ENCODE measurements at regions not wholly inside any gene's neighbourhood (a gene's known extent, or its start where the extent isn't known, plus 50 kb on each side); places are given as distances from the start of the nearest gene placed in this dataset.

GRCh38 chr1:101452825-101453224 is 216.0 kb downstream of the S1PR1 start:
- no peak for DNase-seq (ENCODE audit: insufficient read length, low spot score)
- TF ChIP-seq CTCF (IDR thresholded peaks at IDR 0.05; ENCODE audit: insufficient read depth, missing control alignments) = no peak
- FAIRE-seq = no peak

GRCh38 chr1:101453844-101454243 is 217.0 kb downstream of the S1PR1 start:
- TF ChIP-seq CTCF (IDR thresholded peaks at IDR 0.05; ENCODE audit: insufficient read depth, missing control alignments) = no peak
- no peak for FAIRE-seq
- DNase-seq (ENCODE audit: insufficient read length, low spot score) = no peak

GRCh38 chr1:101455166-101455565 is 218.3 kb downstream of the S1PR1 start:
- no peak for DNase-seq (ENCODE audit: insufficient read length, low spot score)
- no peak for FAIRE-seq
- TF ChIP-seq CTCF (IDR thresholded peaks at IDR 0.05; ENCODE audit: insufficient read depth, missing control alignments) = no peak

GRCh38 chr1:101460739-101461138 is 223.9 kb downstream of the S1PR1 start:
- TF ChIP-seq CTCF (IDR thresholded peaks at IDR 0.05; ENCODE audit: insufficient read depth, missing control alignments) = no peak
- no peak for DNase-seq (ENCODE audit: insufficient read length, low spot score)
- no peak for FAIRE-seq

- FAIRE-seq = no peak
- no peak for DNase-seq (ENCODE audit: insufficient read length, low spot score)
- TF ChIP-seq CTCF (IDR thresholded peaks at IDR 0.05; ENCODE audit: insufficient read depth, missing control alignments) = no peak
These were observed 226.4 kb downstream of the S1PR1 start for GRCh38 chr1:101463195-101463594.

GRCh38 chr1:101465941-101466340 is 229.1 kb downstream of the S1PR1 start:
- DNase-seq (ENCODE audit: insufficient read length, low spot score) (no peak), FAIRE-seq (no peak)
- TF ChIP-seq CTCF (IDR thresholded peaks at IDR 0.05; ENCODE audit: insufficient read depth, missing control alignments) = no peak

GRCh38 chr1:101474039-101474665 is 237.3 kb downstream of the S1PR1 start:
- no peak for DNase-seq (ENCODE audit: insufficient read length, low spot score)
- TF ChIP-seq CTCF (IDR thresholded peaks at IDR 0.05; ENCODE audit: insufficient read depth, missing control alignments) = peak; percentile 62
- peak; percentile 21 for FAIRE-seq

All from D721Med (cell line).